GM19324 (cell line): ENCODE measurements at regions not wholly inside any gene's neighbourhood (a gene's known extent, or its start where the extent isn't known, plus 50 kb on each side); places are given as distances from the start of the nearest gene placed in this dataset.
A peak's percentile ranks its signal among the peaks of the same experiment; 100 is the strongest.

Experiments
- ATAC-seq: cut with Tn5 transposase; IDR thresholded peaks from one replicate; pipeline ENCODE4 v1.9.1; 2021; ENCODE audit warnings: mild to moderate bottlenecking, moderate library complexity; ENCODE audit not compliant: unreplicated experiment, low FRiP score

GRCh38 chr11:130765951-130766649, 150.2 kb downstream of the SNX19 start:
- peak; percentile 55 for ATAC-seq

GRCh38 chr11:130766650-130767565, 149.4 kb downstream of the SNX19 start:
- no peak for ATAC-seq

- ATAC-seq = no peak
Observed at GRCh38 chr11:130769782-130770535, 146.3 kb downstream of the SNX19 start.

GRCh38 chr11:130771708-130772107, 144.6 kb downstream of the SNX19 start:
- no peak for ATAC-seq

GRCh38 chr11:130772266-130773227, 143.7 kb downstream of the SNX19 start:
- ATAC-seq = peak; percentile 52

- ATAC-seq = no peak
Observed at GRCh38 chr11:130773244-130773820, 142.9 kb downstream of the SNX19 start.

- no peak for ATAC-seq
Observed at GRCh38 chr11:130774703-130775102, 141.6 kb downstream of the SNX19 start.

- ATAC-seq = no peak
Observed at GRCh38 chr11:130775306-130776060, 140.8 kb downstream of the SNX19 start.

GRCh38 chr11:130776061-130776419, 140.2 kb downstream of the SNX19 start:
- ATAC-seq = no peak

GRCh38 chr11:130778026-130778425, 138.3 kb downstream of the SNX19 start:
- no peak for ATAC-seq

GRCh38 chr11:130778705-130779104, 137.6 kb downstream of the SNX19 start:
- no peak for ATAC-seq

GRCh38 chr11:130779267-130779666, 137.0 kb downstream of the SNX19 start:
- ATAC-seq = no peak

- ATAC-seq = no peak
Observed at GRCh38 chr11:130779943-130780342, 136.3 kb downstream of the SNX19 start.

GRCh38 chr11:130780437-130780836, 135.8 kb downstream of the SNX19 start:
- ATAC-seq = no peak

- ATAC-seq = no peak
Observed at GRCh38 chr11:130781931-130782330, 134.3 kb downstream of the SNX19 start.

- ATAC-seq = no peak
Observed at GRCh38 chr11:130782361-130783222, 133.7 kb downstream of the SNX19 start.

GRCh38 chr11:130783323-130783722, 133.0 kb downstream of the SNX19 start:
- no peak for ATAC-seq
